Head of caudate nucleus (tissue), 42 donors: ENCODE measurements at regions not wholly inside any gene's neighbourhood (a gene's known extent, or its start where the extent isn't known, plus 50 kb on each side); places are given as distances from the start of the nearest gene placed in this dataset.
A peak's percentile ranks its signal among the peaks of the same experiment; 100 is the strongest.

ENCODE experiments used
- DNase-seq, 42 donors: peaks; one replicate each; pipeline versions ENCODE4 v3.0.0 to v3.0.0-alpha.2; 2020 to 2021; ENCODE audit warnings: mixed read lengths in 7 of 42
- intact Hi-C: fragments of 100-400 bp; cut with DNase I; formaldehyde crosslinking; loops from one replicate; pipeline ENCODE4 v1.15.0; 2022

DNA sequence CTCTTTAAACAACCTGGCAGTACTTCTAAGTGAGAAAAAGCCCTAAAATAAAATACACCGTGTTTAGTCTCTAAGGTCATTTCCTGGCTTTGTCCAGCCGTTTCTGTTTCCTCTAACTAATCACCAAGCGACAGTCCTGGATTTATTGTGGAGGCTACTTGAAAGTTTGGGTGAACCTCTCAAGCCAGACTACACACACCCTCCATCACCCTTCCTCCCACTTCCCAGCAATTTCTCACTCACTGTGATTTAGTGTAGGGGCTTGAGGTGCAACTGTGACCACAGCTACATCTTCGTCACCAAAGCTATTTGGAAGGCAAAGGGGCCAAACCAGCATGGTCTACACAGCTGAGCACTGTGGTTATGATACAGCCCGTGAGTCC is 240.0 kb upstream of the SLC24A2 start:
- intact Hi-C loops = no loop called here
- DNase-seq = no peak

DNA sequence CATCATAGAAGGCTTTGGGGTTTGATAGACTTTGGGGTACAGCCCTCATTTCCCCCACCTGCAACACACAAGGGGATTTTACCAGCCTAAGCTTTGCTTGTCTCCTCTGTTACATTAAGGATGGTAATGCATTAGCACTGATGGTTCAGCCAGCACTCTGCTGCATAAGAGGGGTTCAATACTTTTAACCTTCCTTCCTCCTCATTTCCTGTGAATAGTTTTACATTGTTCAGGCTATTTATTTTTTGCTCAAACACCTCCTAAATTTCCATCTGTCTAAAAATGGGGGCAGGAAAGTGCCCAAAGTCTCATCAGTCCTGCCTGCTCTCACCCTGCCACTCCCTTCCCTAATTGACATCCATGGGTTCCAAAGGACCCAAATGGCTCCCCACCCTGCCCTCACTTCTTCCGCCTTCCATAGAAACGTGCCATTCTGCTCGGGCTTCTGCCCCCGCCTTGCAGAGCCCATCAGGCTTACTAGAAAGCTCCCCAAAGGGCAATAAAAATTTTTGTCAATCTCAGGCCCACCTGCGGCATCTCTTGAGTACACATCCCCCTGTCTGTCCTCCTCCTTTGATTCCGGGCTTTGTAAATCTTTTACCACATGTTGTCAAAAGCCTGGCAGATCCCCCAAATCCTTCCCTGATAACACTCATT is 239.5 kb upstream of the SLC24A2 start:
- intact Hi-C loops = no loop called here
- DNase-seq = no peak

GRCh38 chr9:20023961-20024571 is 235.2 kb upstream of the SLC24A2 start:
- DNase-seq = no peak
- intact Hi-C loops = no loop called here

DNA sequence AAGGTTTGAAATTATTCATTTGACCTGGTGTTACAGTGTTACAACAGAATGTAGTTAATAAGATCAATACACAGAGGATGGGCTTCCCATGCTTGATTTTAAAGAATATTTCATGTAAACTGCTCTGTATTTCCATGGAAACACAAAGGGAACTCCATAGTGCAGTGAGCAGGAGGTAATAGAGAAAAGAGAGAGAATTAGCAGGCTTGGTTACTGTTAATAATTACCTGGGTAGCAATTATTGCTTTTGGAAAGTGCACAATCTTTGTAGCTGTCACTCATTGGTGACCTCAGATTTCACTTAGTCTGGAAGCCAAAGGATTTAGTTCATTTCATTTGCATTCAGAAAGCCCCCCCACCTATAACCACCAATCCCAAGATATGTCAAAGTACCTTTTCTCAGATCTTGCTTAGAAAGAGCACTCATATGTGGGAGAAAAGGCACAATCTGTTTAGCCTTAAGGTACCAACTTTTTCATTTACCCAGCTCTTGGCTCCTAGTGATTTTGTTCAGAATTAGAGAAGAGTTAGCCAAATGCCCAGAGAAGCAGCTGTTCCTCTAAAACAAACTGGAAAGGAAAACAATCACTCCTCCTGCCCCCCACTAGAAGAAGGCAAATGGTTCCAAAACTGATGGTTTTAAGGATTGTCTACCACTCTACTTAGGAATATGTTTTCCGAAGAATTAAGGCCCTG is 234.5 kb upstream of the SLC24A2 start:
- intact Hi-C loops = no loop called here
- no peak for DNase-seq

- intact Hi-C loops = no loop called here
- no peak for DNase-seq
Observed at GRCh38 chr9:20022410-20022809, 233.6 kb upstream of the SLC24A2 start.

DNA sequence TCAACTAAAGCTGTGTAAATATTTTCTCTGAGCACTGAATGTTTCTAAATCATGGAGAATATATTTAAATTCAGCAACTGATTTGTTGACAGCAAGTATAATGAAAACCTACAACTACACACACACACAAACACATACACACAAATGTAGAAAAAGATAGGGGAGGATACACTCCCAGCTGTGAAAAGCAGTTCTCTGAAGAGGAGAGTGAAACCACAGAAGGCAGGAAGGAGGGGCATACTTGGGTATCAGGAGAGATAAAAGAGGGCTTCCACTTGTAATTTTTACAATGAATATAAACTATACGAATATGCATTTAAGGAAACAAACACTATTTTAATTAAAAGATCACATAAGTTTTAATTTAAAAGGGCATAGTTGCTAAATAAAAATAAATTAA is 227.8 kb upstream of the SLC24A2 start:
- intact Hi-C loops = no loop called here

DNA sequence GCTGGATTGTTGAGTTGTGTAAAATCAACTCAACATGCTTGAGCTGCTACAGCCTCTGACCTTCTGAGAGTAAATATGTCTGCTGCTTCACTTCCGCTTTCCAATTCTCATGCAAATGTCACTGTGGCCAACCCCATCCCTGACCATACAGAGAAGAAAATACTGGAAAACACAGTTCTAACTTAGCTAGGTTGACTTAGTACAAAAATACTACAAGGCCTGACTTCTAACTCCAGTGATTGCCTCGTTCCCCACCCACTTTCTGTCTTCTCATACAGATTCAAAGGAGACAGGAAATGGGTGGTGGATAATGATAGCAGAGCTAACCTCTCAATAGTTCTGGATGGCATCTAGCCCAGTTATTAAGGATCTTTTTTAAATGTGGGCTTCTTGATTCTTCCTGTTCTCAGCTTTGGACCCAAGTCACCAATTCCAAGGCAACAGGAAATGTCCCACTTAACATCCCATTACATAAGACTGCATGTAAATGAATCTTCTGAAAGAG is 226.6 kb upstream of the SLC24A2 start:
- DNase-seq = no peak

More for the DNA sequence above, 227.8 kb upstream of the SLC24A2 start:
- DNase-seq = no peak

DNA sequence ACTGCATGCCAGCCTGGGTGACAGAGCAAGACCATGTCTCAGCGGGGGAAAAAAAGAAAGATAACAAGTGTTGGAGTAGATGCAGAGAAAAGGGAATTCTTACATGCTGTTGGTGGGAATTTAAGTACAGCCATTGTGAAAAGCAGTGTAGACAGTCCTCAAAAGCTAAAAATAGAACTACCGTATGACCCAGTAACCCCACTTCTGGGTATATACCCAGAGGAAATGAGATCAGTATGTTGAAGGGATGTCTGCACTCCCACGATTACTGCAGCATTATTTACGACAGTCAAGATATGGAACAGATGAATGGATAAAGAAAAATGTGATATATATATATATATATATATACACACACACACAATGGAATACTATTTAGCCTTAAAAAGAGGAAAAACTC is 225.3 kb upstream of the SLC24A2 start:
- DNase-seq = no peak
- intact Hi-C loops = no loop called here

More for the DNA sequence above, 226.6 kb upstream of the SLC24A2 start:
- intact Hi-C loops = no loop called here

- DNase-seq = no peak
- intact Hi-C loops = no loop called here
Observed at GRCh38 chr9:20012232-20012631, 223.4 kb upstream of the SLC24A2 start.

GRCh38 chr9:20009606-20010005 is 220.8 kb upstream of the SLC24A2 start:
- intact Hi-C loops = no loop called here
- no peak for DNase-seq

- intact Hi-C loops = no loop called here
- DNase-seq = no peak
Observed at GRCh38 chr9:20002011-20002410, 213.2 kb upstream of the SLC24A2 start.

GRCh38 chr9:20001058-20001457 is 212.2 kb upstream of the SLC24A2 start:
- DNase-seq = no peak
- intact Hi-C loops = no loop called here

DNA sequence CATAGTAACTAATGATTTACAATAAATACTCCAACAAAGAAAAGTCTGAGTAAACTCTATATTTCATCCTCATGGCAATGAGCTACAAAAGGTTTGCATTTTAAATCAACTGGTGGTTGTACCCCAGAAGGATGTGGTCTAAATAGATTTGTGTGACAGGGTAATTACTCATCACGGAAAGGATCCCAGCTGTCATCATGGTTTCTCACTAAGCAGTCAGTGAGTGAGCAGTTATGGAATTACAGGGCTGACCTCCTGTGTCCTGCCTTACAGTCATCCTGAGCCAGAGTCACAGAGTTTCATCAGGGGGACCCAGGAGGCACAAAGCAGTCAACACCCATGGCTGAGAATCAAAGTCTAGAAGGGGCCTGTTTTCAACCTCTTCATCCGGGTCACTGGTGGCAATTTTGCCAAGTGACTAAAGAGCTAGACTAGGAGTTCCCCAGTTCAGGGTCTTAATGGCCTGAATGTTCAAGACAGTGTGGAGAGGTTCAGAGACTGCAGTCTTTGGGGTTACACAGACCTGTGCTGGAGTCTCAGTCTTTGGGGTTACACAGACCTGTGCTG is 210.7 kb upstream of the SLC24A2 start:
- no peak for DNase-seq
- intact Hi-C loops = no loop called here

GRCh38 chr9:19998823-19999455 is 210.1 kb upstream of the SLC24A2 start:
- intact Hi-C loops = no loop called here
- no peak for DNase-seq

- intact Hi-C loops = no loop called here
- DNase-seq = no peak
Observed at GRCh38 chr9:19998153-19998552, 209.3 kb upstream of the SLC24A2 start.

- intact Hi-C loops = no loop called here
Observed at GRCh38 chr9:19995619-19996018, 206.8 kb upstream of the SLC24A2 start.

GRCh38 chr9:19994296-19994695 is 205.5 kb upstream of the SLC24A2 start:
- DNase-seq = no peak
- intact Hi-C loops = no loop called here

More at GRCh38 chr9:19995619-19996018, 206.8 kb upstream of the SLC24A2 start:
- DNase-seq = no peak

DNA sequence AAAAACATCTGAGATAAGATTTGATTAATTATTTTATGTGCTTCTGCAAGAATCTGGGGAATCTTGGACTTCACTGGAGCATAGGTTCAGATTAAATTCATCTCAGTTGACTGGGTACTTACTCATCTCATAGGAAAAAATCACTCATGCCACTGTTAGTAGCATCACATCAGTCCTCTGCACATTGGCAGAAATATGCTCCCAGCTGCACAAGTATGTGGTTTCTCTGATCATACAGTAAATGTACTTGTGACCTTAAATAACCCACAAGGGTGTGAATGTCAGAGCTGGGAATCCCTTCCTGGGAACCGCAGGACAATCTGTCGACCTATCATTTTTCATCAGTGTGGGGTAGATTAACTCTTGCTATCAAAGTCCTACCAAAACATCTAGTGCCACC is 203.7 kb upstream of the SLC24A2 start:
- intact Hi-C loops = no loop called here
- DNase-seq = no peak

- no peak for DNase-seq
Observed at GRCh38 chr9:19989213-19989612, 200.4 kb upstream of the SLC24A2 start.

DNA sequence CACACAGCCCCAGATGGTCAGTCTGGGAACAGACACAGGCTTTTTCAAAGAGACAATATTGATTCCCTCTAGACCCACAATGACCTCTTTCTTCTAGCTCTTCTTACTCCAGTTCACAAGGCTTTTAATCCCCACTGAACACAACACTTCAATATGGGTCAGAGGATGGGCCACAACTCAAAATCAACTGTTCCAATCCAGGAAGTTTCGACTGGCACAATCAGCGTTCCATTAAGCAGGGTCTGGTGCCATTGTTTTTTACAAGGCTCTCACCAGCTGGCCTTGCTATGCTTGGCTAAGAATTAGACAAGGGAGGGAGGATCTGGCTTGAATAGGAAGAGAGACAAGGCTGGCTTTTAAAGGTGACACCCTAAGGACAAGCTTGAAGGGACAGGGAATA is 199.4 kb upstream of the SLC24A2 start:
- peak in 19 of 42 donors; percentile 3 to 67 (median 18) for DNase-seq

More at GRCh38 chr9:19989213-19989612, 200.4 kb upstream of the SLC24A2 start:
- intact Hi-C loops = no loop called here

More for the DNA sequence above, 199.4 kb upstream of the SLC24A2 start:
- intact Hi-C loops = no loop called here
